ENCODE measurements at regions not wholly inside any gene's neighbourhood (a gene's known extent, or its start where the extent isn't known, plus 50 kb on each side); places are given as distances from the start of the nearest gene placed in this dataset.

DNA sequence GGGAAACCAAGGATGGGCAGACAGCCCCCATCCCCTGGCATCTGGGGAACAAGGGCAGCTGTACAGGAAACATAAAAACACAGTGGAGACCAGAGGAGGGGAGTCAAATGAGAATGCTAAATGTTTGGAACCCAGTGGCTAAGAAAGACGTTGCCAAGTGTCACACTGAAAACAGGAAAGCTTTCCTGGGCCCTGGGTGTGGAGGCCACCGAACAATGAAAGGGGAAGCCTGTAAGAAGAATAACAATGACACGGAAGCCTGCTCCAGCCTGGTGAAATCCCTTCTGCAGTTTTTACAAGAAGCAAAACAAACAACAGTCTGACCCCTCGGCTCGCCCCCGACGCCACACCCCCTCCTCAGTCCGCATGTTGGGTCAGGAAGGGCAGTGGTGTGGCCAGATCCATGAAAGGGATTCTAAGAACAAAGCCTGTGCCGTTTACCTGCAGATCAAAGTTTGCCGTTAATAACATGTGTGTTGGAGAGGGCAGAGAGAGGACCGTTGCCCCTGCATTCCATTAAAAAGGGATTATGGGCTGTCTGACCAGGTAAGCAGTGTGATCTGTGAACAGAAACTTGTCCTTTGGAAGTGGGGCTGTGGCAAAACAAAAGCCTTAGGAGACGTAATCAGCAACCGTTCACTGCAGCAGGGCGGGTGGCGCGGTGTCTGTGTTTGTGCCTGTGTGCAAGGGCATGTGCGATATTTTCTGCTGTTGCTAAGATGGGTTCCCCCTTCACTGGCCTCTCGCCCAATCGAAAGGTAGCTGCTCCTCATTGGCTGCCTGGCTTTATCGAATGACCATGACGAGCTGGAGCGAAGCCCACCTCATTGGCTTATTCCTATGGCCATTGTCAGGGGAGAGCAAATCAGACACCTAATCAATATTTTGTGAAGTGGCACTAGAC lies 113.7 kb upstream of the BLID start:
- Histone ChIP-seq H2BK15ac (ENCODE audit: low read depth, low read length) (peak overlapping the region; percentile 53; the same call in 1 of the 3 replicates), H2BK20ac (ENCODE audit: low read depth, low read length) (peak overlapping the region; percentile 82), H3K27ac (ENCODE audit: insufficient read depth, low read length) (no peak overlapping the region; the same call in 1 of the 2 replicates), H3K4me3 (ENCODE audit: insufficient read depth, low read depth, low read length) (no peak overlapping the region), H3K23ac (ENCODE audit: low read depth, low read length) (peak overlapping the region; percentile 27; the same call in 1 of the 2 replicates), H2BK120ac (ENCODE audit: low read depth, low read length) (peak overlapping the region; percentile 90), H3K4me2 (ENCODE audit: low read depth, low read length) (no peak overlapping the region), H3K9ac (ENCODE audit: low read depth, low read length) (no peak overlapping the region), H2AFZ (replicated peaks; ENCODE audit: low read length, poor library complexity) (peak overlapping the region; percentile 68), H4K91ac (ENCODE audit: insufficient read depth, low read depth, low read length) (peak overlapping the region; percentile 73), H2AK5ac (ENCODE audit: low read depth, low read length) (peak overlapping the region; percentile 90), H2BK5ac (ENCODE audit: low read depth, low read length, poor library complexity, severe bottlenecking) (no peak overlapping the region), H3K27me3 (ENCODE audit: control insufficient read depth, insufficient read depth, low read length) (no peaks in the 10 kb centered on the region), H3K9me1 (ENCODE audit: insufficient read depth, low read length) (peaks cover 13% of the 10 kb centered on the region), H4K20me1 (ENCODE audit: insufficient read depth, low read length) (no peaks in the 10 kb centered on the region), H3K36me3 (ENCODE audit: control insufficient read depth, insufficient read depth, low read length) (peaks cover 17% of the 10 kb centered on the region), H3K9me3 (ENCODE audit: control insufficient read depth, insufficient read depth, low read length) (no peaks in the 10 kb centered on the region), H3K18ac (ENCODE audit: low read depth, low read length) (peak overlapping the region; percentile 30), H3K14ac (replicated peaks; ENCODE audit: low read depth, low read length) (peak overlapping the region; percentile 58), H2AK9ac (replicated peaks; ENCODE audit: low read depth, low read length, poor library complexity) (peak overlapping the region; percentile 19), H3K4ac (ENCODE audit: low read depth, low read length) (peak overlapping the region; percentile 72), H3K4me1 (ENCODE audit: control insufficient read depth, insufficient read depth, low read length) (peaks cover 24% of the 10 kb centered on the region), H3K56ac (ENCODE audit: extremely low read depth, insufficient read depth, low read length) (no peak overlapping the region), H3K79me1 (ENCODE audit: low read depth in 1 of 2, low read length in 2 of 2) (peaks cover 0 to 4% of the 10 kb centered on the region in 2 experiments; a peak in 1 of 4 replicates), H4K8ac (ENCODE audit: low read depth in 2 of 2, low read length in 2 of 2) (peak overlapping the region; percentile 27 to 75; a peak in 3 of 4 replicates), H4K5ac (ENCODE audit: low read depth, low read length) (peak overlapping the region; percentile 65)
- ChIA-PET POLR2A (ENCODE audit: unreplicated experiment) (no interaction called here), CTCF (interaction anchor here (1.4 kb wide), 1 partner anchor 58 kb away, joined by 3 read pairs; no protein-coding TSS in a partner anchor)
- in situ Hi-C loops (cut with MboI; ENCODE audit: low sequenced_read_pairs) (no loop called here), intact Hi-C loops (cut with micrococcal nuclease) (no loop called here), dilution Hi-C loops (cut with HindIII; ENCODE audit: low sequenced_read_pairs, unreplicated experiment) (no loop called here)
- TF ChIP-seq RFX5 (IDR thresholded peaks at IDR 0.05; ENCODE audit: low read depth, low read length) (no peak), CHD1 (IDR thresholded peaks at IDR 0.05; ENCODE audit: low read depth, low read length) (no peak), BHLHE40 (IDR thresholded peaks at IDR 0.05; ENCODE audit: low read depth, low read length) (no peak), RAD21 (IDR thresholded peaks at IDR 0.05; ENCODE audit: low read length) (no peak), MXI1 (IDR thresholded peaks at IDR 0.05; ENCODE audit: borderline replicate concordance, low read depth, low read length) (no peak), SMC3 (IDR thresholded peaks at IDR 0.05; ENCODE audit: low read depth, low read length) (no peak), FOS (IDR thresholded peaks at IDR 0.05; ENCODE audit: low read depth, low read length) (no peak)
- TF ChIP-seq, protein P1, sequence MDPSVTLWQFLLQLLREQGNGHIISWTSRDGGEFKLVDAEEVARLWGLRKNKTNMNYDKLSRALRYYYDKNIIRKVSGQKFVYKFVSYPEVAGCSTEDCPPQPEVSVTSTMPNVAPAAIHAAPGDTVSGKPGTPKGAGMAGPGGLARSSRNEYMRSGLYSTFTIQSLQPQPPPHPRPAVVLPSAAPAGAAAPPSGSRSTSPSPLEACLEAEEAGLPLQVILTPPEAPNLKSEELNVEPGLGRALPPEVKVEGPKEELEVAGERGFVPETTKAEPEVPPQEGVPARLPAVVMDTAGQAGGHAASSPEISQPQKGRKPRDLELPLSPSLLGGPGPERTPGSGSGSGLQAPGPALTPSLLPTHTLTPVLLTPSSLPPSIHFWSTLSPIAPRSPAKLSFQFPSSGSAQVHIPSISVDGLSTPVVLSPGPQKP (IDR thresholded peaks at IDR 0.05; ENCODE audit: borderline replicate concordance, low read depth, low read length): no peak
- TF ChIP-seq, protein P2, sequence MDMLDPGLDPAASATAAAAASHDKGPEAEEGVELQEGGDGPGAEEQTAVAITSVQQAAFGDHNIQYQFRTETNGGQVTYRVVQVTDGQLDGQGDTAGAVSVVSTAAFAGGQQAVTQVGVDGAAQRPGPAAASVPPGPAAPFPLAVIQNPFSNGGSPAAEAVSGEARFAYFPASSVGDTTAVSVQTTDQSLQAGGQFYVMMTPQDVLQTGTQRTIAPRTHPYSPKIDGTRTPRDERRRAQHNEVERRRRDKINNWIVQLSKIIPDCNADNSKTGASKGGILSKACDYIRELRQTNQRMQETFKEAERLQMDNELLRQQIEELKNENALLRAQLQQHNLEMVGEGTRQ (IDR thresholded peaks at IDR 0.05; ENCODE audit: low read depth, low read length): no peak
- TF ChIP-seq, protein P3, sequence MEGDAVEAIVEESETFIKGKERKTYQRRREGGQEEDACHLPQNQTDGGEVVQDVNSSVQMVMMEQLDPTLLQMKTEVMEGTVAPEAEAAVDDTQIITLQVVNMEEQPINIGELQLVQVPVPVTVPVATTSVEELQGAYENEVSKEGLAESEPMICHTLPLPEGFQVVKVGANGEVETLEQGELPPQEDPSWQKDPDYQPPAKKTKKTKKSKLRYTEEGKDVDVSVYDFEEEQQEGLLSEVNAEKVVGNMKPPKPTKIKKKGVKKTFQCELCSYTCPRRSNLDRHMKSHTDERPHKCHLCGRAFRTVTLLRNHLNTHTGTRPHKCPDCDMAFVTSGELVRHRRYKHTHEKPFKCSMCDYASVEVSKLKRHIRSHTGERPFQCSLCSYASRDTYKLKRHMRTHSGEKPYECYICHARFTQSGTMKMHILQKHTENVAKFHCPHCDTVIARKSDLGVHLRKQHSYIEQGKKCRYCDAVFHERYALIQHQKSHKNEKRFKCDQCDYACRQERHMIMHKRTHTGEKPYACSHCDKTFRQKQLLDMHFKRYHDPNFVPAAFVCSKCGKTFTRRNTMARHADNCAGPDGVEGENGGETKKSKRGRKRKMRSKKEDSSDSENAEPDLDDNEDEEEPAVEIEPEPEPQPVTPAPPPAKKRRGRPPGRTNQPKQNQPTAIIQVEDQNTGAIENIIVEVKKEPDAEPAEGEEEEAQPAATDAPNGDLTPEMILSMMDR (conservative IDR thresholded peaks at IDR 0.05; ENCODE audit: low read depth, low read length): no peak
- DNase-seq (no peak), ATAC-seq (ENCODE audit: low read depth) (no peak)
- no TSS peak for BruUV-seq (replicated peaks)
- WGBS, 2 experiments (ENCODE audit: extremely low coverage in 2 of 2, insufficient read length in 1 of 2): 70% methylated on average over 8 of the region's 22 CpGs; no CpG with 5 or more reads in 1 of the 2 experiments
